Stimulated activated CD4-positive, alpha-beta T cell treated with anti-CD3 and anti-CD28 coated beads, Interleukin-1b, Interleukin-23, amount 100 ng/mL, for 48 hours (primary cell): ENCODE measurements at regions not wholly inside any gene's neighbourhood (a gene's known extent, or its start where the extent isn't known, plus 50 kb on each side); places are given as distances from the start of the nearest gene placed in this dataset.
"Not testable (repeated sequence)": the region's sequence is repeated elsewhere in the genome, so short reads cannot be mapped to it uniquely, and the experiment has no call there.

Source experiments
- DNase-seq: peaks from one replicate; pipeline ENCODE4 v3.0.0-alpha.2; 2020

DNA sequence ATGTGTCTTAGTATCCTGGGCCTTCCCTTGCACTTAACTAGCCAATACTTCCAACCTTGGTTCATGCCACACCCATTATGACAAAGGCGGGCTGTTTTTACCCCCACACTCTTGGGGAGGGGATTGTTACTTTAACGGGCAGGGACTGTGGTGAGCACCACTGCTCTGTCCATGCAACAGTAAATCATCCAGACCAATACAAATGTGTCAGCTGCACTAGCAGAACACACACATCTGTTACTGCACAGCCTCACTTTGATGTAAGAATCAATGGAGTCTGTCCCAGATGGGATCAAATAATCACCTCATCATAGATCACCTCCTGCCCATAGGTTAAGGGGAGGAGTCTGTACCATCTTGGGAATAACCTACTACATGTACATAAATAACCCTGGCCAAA is 58.1 kb downstream of the NPAP1 start:
- DNase-seq, result no peak

DNA sequence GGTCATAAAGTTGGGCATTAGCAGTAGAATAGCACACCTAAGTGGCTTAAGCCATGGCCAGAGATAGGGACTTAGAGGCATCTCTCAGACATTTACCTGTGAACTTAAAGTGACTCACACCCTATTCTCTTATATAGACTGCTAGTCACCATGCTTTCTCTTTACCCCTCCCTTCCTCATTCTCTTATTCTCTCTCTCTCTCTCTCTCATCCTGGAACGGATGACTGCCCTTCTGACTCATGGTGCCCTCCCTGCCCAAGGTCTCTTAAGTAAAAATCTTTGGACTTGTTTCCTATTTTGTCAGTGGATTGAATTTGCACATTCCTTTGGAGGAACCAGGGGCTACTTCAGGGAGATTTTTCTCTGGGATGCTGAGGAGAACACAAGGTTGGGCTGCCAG is 58.8 kb downstream of the NPAP1 start:
- no peak for DNase-seq

DNA sequence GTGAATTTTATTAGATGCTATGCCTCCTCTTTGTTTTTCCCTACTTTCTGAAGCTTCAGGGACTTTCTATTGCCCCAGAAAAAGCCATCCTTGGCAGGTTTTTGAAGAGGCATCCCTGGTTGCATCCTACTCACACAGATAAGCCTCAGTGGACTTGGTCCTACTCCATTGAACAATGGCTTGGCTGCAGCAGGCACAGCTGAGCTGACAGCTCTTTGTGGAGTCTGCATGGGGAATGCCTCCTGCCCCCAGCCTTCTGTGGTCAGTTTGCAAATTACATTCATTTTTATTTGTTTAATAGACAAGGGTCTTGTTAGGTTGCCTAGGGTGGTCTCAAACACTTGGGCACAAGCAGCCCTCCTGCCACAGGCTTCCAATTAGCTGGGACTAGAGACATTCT is 69.7 kb downstream of the NPAP1 start:
- DNase-seq, result no peak

DNA sequence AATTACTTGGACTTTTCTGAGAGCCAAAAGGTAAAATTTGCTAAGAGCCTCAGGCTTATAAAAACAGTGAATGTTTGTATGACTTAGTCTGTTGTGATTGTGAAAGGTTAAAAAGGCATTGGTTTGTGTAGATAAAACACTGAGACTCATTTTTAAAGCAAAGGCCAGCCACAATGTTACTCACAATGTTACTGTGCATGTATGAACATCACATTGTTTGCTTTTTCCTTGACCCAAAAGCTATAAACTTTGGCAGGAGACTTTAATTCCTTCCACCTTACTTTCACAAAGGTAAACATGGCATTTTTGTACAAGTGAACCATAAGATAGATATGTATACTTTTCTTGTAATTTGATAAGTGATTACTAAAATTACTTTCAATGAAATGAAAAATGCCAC is 70.5 kb downstream of the NPAP1 start:
- DNase-seq, result no peak

DNA sequence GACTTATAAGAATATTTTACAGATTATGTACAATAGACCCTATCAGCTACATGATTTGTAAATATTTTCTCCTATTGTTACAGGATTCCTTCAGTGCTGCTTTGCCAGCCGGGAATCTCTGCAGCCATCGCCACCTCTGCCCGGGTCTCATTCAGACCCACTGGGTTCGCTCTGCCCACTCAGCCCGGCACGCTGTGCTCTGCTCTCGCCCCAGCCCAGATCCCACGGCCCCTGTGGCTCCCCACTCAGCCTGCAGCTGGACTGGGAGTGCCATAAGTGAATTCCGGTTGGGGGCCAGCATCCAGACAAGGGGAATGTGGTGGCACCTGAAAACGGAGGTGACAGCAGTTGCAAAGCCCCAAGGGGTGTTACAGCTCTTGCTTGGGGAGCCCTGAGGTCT is 71.8 kb downstream of the NPAP1 start:
- no peak for DNase-seq

DNA sequence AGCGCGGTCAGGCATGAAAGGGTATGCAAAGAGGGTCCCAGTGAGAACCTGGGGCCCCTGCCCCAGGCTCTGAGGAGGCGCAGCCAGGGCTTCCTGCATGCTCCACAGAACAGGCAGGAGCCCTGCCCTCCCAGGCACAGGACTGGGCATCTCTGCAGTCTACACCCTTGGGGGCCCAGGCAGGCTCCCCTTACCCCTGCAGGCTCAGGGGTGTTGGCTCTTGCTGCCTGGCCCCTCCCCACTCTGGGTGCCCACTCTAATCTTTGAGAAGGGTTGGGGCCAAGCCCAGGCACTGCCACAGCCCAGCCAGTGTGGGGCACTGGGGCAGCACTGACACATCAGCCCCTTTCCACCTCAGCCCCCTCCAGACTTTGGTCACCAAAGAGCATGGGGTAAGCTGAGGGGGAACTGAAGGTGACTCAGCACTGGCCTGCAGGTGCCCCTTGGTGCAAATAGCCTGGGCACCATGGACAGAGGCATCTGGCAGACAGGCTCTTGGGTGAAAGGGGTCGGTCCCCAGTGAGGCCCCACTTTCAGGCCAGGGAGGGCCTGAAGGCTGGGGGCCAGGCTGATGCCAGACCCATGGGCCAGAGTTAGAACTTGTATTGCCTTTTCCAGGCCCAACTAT is 73.4 kb downstream of the NPAP1 start:
- DNase-seq, result no peak

DNA sequence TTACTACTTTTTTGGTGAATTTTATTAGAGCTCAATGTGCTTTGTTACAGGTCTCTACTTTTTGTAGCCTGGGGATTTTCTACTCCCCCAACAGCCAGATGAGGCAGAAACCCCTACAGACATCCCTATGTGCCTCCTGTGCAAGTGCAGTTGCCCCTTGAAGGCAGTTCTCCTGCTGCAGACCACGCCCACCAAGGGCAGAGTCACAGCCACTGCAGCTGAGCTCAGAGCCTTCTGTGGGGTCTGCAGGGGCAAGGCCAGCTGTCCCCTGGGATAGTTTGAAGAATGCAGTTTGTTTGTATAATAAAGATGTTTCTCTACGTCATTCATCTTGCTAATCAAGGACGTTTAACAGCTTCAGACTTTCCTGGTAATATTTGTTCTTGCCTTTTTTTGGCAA is 76.8 kb downstream of the NPAP1 start:
- DNase-seq, result no peak

DNA sequence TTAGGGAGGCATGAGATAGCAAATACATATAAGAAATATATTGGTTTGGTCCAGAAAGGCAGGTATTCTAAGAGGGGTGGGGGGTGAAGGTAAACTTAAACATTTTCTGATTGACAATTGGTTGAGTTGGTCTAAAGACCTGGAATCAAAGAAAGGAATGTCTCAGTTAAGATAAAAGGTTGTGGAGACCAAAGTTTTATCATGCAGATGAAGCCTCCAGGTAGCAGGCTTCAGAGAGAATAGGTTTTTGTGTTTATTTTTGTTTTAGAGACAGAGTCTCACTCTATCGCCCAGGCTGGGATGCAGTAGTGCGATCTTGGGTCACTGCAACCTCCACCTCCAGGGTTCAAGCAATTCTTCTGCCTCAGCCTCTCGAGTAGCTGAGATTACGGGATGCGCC is 80.5 kb downstream of the NPAP1 start:
- no peak for DNase-seq

DNA sequence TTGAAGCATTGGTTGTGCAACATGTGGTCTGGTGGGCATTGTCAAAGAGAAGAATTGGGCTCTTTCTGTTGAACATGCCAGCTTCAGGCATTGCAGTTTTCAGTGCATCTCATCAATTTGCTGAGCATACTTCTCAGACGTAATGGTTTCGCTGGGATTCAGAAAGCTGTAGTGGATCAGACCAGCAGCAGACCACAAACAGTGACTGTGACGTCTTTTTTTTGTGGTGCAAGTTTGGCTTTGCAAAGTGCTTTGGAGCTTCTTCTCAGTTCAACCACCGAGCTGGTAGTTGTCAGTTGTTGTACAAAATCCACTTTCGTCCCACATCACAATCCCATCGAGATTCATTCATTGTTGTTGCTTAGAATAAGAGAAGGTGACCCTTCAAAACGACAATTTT is 84.5 kb downstream of the NPAP1 start:
- DNase-seq, result no peak

DNA sequence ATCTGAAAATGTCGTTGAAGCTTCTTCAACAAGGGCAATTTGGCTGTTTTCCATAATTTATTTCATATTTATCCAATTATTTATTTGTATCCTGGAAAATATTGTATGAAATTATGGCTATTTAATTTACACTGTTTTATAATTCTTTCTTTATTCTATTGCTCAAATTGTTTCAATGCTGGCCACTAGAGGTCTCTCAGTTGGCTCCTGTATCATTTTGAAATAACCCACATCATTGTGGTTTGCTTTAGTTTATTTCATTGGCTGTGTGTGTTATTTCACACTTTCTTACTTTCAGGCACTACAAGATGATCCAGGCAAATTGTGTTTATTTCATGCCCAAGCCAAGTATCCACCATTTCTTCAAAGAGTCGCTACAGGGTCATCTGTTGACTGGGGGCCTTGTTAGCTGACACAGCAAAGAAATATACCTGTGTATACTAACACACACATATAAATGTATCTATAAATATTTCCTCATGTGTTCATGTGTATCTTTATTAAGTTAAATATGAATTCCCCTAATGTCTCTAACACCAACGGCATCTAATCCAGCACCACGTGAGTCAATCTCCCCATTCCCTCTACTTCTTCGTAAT is 86.2 kb downstream of the NPAP1 start:
- no peak for DNase-seq

DNA sequence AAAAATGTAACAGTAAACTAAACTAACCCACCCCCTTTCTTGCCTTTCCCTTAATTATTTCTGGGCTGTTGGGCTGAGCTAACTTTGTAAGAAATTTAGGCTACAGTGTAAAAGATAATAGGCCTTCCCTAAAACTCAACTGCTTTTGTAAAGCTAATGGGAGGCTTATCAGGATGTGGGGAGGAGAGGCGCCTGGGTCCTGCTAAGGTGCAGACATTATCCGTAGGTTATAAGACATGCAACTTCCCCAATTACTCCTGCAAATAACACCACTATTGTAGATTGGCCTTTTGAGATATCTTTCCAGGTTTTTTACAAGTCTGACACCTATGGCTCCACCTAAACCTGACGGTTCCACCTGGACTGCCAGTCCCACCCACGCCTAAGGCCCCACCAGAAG is 88.3 kb downstream of the NPAP1 start:
- no peak for DNase-seq

DNA sequence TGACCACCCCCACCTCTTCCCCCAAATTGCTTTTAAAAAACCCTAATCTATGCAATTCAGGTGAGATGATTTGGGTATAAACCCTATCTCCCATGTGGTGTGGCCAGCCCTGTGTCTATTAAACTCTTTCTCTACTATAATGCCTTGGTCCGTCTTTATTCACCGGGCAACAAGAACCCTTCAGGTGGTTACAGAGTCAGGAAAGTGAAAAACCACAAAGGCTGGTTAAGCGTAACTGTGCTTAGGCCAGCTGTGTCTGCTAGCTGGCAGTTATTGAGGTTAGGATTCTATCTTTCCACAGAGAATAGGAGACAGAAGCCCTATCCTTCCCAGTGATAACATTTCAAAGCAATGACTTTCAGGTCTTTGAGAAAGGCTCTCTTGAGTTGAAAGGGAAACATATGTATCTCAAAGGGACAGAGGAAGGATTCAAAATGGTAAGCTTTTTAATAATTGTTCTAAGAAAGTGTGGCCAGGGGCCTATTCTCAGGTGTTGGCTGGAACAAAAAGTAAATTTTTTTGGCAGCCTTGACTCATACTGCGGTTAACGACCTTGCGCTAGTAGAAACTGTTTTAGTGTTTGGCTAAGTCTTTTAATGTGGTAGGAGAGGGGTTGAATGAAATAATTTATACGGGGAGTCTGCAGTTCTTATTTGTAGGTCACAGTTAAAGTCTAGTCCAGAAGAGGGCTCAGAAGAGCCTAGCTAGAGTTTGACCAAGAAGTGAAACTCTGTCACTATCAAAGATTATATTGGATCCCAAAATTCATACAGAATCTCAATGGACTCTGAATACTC is 89.0 kb downstream of the NPAP1 start:
- DNase-seq, result no peak

DNA sequence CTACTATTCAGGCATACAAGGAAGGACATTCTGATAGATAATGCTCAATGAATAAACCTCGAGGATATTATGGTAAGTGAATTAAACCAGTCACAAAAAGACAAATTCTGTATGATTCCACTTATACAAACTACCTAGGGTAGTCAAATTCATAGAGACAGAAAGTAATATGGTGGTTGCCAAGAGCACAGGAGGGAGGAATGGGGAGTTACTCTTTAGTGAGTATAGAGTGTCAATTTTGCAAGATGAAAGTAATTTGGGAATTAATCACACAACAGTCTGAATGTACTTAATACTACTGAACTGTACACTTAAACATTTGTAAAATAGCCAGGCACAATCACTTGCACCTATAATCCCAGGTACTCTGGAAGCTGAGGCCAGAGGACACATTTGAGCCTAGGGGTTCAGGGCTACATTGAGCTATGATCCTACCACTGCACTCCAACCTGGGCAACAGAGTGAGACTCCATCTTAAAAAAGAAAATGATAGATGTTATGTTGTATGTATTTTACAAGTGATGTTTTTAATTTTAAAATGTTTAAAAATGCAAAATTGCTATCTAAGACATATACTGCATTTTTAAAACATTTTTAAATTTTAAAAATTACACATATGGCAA is 91.0 kb downstream of the NPAP1 start:
- no peak for DNase-seq

DNA sequence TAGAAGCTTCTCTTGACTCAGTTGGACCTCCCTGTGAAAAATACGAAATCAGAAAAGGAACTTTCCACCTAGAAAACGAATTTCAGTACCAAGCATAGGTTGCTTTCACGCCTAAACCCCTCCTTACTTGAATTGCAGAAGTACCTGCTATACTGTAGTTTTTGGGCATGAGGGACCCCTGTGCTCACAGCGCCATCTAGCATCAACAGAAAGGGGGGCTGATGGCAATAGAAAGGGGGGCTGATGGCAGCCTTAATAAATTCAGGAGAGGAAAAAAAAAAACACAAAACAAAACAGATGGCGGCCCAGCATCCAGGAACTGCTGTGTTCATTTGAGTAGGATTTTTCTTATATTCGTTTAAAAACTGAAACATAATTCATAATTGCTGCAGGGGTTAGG is 96.7 kb downstream of the NPAP1 start:
- no peak for DNase-seq

DNA sequence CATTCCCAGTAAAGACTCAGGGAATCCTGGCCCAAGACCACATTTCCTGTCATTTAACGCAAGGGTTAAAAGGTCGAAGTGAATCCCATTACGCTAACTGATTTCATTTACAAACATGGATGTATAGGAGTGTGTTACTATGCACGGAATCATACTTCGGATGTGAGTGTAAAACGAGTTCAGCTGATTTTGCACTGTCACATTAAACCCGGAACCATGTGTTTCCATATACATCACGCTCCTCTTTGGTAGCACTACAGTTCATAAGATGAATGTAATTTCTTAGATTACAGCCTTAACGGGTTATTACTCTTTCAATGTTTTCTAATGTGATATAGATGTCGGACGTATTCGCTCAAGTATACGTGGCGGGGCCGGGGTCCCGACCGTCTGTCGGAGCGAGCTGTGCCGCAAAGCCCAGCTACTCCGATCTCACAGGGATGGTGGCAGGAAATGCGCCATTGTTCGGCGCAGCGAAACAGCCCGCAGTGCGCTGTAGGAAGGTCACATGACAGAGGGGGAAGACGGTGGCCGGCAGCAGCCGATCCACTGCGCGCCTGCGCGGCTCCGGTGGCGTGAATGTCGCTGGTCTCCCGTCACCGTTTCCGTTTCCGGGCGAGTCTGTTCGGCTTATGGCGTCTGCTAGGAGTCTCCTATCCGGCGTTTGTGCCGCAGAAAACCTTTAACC is 97.3 kb downstream of the NPAP1 start:
- DNase-seq, result peak; percentile 77

DNA sequence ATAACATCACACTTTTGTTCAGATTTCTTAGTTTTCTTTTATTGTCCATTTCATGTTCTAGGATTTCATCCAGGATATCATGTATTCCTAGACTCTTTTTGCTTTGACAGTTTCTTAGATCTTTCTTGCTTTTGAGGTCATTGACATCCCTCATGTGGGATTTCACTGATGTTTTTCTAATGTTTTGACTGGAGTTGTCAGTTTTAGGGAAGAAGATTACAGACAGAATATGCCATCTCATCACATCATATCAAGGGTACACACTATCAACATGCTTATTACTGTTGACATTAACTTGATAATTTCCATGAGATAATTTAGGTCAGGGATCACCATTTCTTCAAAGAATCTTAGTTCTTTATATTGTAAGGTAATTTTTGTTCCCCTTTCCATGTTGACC is 101.7 kb downstream of the NPAP1 start:
- DNase-seq, result no peak

DNA sequence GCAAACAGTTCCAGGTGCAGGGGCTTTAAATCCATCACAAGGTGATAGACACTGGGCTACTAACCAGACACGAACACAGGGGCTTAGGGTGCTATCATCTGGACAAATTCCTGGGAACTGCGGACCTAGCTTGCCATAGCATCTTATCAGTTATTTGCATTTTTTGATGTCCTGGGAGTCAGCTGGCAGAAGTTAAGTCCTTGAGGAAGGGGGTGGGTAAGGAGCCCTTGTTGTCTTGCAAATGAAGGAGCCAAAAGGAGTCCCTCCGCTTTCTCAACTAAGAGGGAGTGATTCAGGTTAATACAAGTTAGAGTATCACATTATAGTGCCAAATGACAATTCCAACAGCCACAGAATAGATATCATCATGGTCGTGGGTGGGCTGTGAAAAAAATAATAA is 108.9 kb downstream of the NPAP1 start:
- no peak for DNase-seq

DNA sequence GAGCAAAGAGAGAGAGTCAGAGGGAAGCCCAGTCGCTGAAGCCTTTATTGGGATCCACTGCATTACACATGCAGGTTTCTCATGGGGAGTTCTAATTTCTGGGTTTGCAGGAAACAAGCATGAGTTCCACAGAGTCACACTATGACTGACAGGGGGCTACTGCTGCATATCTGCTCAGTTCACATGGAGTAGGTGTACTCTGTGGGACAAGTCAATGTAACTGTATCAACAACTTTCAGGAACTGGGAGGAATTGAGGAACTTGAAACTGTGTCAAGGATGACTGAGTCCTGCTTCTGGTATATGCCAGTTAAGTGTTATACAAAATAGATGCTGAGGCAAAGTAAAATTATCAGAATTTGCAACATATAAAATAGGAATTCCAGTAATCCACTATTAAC is 110.8 kb downstream of the NPAP1 start:
- DNase-seq, result no peak

DNA sequence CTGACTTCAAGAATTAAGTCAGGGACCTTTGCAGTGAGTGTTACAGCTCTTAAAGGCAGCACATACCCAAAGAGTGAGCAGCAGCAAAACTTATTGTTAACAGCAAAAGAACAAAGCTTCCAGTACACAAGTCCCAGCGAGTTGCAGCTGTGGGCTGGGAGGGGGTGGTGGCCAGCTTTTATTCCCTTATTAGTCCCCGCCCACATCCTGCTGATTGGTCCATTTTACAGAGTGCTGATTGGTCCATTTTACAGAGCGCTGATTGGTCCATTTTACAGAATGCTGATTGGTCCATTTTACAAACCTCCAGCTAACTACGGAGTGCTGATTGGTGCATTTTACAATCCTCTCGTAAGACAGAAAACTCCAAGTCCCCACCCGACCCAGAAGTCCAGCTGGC is 127.0 kb downstream of the NPAP1 start:
- DNase-seq, result not testable (repeated sequence)

DNA sequence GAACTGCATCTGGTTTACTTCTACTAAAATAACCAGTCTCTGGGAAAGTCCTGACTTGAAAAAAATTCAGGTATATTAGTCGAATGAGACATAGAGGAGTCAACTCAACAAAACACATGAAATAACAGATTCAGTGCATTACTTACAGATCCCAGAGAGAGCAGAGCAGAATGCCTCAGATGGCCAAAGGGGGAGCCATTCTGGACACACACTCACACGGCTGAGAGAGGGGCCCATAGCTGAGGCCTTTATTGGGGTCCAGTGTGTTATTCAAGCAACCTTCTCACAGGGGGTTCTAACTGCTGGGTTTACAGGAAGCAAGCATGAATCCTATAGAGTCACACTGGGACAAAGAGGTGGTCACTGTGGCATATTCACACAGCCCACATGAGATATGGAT is 135.1 kb upstream of the SNRPN start:
- DNase-seq, result no peak

DNA sequence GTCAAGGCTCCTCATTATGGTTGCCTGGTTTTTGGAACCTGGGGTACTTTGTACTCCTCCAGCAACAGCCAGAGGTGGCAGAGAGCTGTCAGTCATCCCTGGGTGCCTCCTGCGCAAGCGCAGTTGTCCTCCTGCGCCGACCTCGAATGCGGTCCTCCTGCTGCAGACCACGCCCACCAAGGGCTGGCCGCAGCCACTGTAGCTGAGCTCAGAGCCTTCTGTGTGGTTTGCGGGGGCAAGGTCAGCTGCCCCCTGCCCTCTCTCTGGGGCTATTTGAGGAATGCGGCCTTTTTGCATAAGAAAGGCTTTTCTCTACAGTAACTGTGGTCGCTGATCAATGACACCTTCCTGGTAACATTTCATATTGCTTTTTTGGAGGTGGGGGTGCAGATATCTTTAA is 131.3 kb upstream of the SNRPN start:
- no peak for DNase-seq

DNA sequence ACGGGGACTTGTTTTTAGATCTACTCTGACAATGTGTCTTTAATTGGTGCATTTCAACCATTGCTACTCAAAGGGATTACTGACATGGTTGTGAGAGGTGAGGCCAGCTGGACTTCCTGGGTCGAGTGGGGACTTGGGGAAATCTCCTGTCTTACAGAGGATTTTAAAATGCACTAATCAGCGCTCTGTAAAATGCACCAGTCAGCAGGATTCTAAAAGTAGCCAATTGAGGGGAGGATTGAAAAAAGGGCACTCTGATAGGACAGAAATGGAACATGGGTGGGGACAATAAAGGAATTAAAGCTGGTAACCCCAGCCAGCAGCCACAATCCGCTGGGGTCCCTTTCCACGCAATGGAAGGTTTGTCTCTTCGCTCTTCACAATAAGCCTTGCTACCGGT is 122.5 kb upstream of the SNRPN start:
- no peak for DNase-seq

DNA sequence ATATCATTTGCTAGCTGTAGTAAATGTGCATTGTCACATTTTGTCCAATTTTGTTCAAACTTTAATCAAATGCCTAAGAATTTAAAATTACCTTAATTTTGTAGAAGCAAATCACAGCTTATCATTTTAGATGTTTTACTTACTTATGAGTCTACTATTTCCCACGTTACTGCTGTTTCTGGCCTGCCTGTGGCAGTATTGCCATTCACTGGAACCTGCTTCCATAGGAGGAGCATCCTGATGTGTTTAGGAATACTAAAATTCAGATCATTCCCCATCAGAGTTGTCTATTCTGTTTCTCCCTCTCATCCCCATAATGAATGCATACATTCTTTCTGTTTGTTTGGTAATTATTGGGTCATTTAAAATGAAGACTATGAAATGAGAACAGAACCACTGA is 119.5 kb upstream of the SNRPN start:
- DNase-seq, result no peak

DNA sequence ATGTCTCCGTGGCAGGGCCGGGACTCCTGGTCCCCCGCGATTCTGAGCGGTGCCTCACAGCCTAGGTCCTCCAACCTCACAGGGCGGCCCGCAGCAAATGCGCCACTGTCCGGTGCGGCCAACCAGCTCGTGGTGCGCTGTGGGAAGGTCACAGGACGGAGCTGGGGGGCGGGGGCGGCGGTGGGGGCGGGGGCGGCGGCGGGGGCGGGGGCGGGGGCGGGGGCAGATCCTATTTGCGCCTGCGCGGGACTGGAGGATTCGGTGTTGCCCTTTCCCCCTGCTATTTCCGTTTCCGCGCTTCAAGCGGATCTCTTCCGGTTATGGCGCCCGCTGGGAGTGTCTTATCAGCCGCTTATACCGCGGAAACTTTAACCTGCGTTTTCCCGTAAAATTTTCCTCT is 106.7 kb upstream of the SNRPN start:
- DNase-seq, result no peak
